VCaP (cell line): ENCODE measurements at regions not wholly inside any gene's neighbourhood (a gene's known extent, or its start where the extent isn't known, plus 50 kb on each side); places are given as distances from the start of the nearest gene placed in this dataset.

ENCODE experiments used
- H3K27ac ChIP-seq: fragments of 450-650 bp; 2 replicates; pipeline ENCODE4 v1.5.1; 2017
- TF ChIP-seq, protein P1 (sequence below): fragments of 450-650 bp; conservative IDR thresholded peaks from 2 replicates; pipeline ENCODE4 v1.5.1; 2017; ENCODE audit warnings: mild to moderate bottlenecking, moderate library complexity

GRCh38 chr2:78676921-78677696, 348.4 kb upstream of the REG3G start:
- TF ChIP-seq, protein P1, sequence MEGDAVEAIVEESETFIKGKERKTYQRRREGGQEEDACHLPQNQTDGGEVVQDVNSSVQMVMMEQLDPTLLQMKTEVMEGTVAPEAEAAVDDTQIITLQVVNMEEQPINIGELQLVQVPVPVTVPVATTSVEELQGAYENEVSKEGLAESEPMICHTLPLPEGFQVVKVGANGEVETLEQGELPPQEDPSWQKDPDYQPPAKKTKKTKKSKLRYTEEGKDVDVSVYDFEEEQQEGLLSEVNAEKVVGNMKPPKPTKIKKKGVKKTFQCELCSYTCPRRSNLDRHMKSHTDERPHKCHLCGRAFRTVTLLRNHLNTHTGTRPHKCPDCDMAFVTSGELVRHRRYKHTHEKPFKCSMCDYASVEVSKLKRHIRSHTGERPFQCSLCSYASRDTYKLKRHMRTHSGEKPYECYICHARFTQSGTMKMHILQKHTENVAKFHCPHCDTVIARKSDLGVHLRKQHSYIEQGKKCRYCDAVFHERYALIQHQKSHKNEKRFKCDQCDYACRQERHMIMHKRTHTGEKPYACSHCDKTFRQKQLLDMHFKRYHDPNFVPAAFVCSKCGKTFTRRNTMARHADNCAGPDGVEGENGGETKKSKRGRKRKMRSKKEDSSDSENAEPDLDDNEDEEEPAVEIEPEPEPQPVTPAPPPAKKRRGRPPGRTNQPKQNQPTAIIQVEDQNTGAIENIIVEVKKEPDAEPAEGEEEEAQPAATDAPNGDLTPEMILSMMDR: no peak
- no peak overlapping the region for H3K27ac ChIP-seq

DNA sequence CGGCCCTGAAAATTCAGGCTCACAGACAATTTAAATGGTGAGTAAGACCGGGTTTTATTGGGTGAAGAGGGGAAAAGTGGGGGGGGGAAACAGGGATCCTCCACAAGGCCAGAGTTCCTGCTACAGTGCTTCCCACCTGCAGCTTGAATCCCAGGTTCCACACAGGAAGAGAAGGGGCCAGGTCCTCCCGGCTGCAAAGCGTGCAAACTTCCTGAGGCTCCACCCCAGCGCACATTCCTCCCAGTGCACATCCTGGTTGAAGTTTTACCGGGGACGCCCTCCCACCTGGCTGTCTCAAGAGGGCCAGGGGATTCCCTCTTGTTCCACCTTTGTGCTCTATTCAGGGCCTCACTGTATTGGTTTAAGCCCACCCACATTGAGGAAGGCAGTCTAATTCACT, 347.7 kb upstream of the REG3G start:
- TF ChIP-seq, protein P1: no peak
- H3K27ac ChIP-seq: no peak overlapping the region

DNA sequence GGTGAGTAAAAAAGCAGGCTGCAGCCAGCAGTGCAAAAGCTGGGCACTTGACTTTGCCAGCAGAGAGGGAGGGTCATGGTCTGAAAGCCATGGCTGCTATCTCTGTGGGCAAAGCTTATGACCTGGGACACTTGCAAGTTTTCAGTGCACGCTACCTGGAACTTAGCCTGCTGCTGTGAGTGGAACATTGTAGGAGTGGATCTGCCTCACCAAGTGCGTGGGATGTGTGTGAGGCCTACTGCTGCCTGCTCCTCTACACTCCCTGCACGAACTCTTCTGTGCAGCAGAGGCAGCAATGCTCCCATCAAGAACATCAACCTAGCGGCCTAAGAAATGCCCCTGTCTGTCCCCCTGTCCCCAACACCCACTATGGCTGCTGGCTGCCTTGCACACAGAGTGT, 344.1 kb upstream of the REG3G start:
- TF ChIP-seq, protein P1: no peak
- H3K27ac ChIP-seq: no peak overlapping the region

- TF ChIP-seq, protein P1: no peak
- H3K27ac ChIP-seq: no peak overlapping the region
Observed at GRCh38 chr2:78682781-78683180, 342.7 kb upstream of the REG3G start.

GRCh38 chr2:78686625-78687153, 338.8 kb upstream of the REG3G start:
- TF ChIP-seq, protein P1: no peak

GRCh38 chr2:78699696-78700095, 325.8 kb upstream of the REG3G start:
- TF ChIP-seq, protein P1: no peak
- no peak overlapping the region for H3K27ac ChIP-seq

More at GRCh38 chr2:78686625-78687153, 338.8 kb upstream of the REG3G start:
- H3K27ac ChIP-seq: no peak overlapping the region

DNA sequence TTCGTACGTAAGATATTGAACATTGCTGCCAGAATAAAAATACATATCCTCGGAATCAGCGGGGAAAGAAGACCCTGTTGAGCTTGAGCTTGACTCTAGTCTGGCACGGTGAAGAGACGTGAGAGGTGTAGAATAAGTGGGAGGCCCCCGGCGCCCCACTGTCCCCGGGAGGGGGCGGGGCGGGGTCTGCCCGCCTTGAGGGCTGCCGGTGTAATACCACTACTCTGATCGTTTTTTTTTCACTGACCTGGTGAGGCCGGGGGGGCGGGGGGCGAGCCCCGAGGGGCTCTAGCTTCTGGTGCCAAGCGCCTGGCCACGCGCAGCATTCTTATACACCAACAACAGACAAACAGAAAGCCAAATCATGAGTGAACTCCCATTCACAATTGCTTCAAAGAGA, 324.0 kb upstream of the REG3G start:
- no peak overlapping the region for H3K27ac ChIP-seq

More for the DNA sequence above, 324.0 kb upstream of the REG3G start:
- TF ChIP-seq, protein P1: no peak
